B cell (primary cell): ENCODE measurements at regions not wholly inside any gene's neighbourhood (a gene's known extent, or its start where the extent isn't known, plus 50 kb on each side); places are given as distances from the start of the nearest gene placed in this dataset.

Experiments
- ATAC-seq: fragments of 200-7000 bp; cut with Tn5 transposase; one replicate; pipeline ENCODE4 v1.10.0; 2021; ENCODE audit warnings: low read depth, mild to moderate bottlenecking, moderate number of reproducible peaks, moderate library complexity
- CTCF ChIA-PET: fragments of 350-600 bp; sonication (Branson Sonifier 250); formaldehyde crosslinking; loops from one replicate; lab custom pipeline; 2021; ENCODE audit warnings: antibody characterized with exemption, inconsistent platforms; lab: Charles Lee
- POLR2A ChIA-PET: fragments of 350-600 bp; sonication (Branson Sonifier 250); formaldehyde crosslinking; loops from one replicate; lab custom pipeline; 2021; ENCODE audit warnings: antibody characterized with exemption; lab: Charles Lee
- DNase-seq: peaks from one replicate; pipeline ENCODE4 v3.0.0; 2013
- H2AFZ ChIP-seq: 2 replicates; pipeline ENCODE4 v1.6.1; 2012; ENCODE audit warnings: mild to moderate bottlenecking, low read depth, low read length; ENCODE audit not compliant: insufficient read depth, poor library complexity, severe bottlenecking
- H3K27ac ChIP-seq, 2 donors: 1 replicate in 1 of 2; 2 replicates in 1 of 2; pipeline ENCODE4 v1.5.1; 2012 to 2013; ENCODE audit warnings: low read length in 2 of 2, mild to moderate bottlenecking in 2 of 2, moderate library complexity in 1 of 2
- H3K27me3 ChIP-seq, 4 experiments: fragments of 200-600 bp in 1 of 4; sonication (generic) in 1 of 4; replicated peaks in 1 of 4; 1 replicate in 2 of 4; 2 replicates in 2 of 4; pipeline versions ENCODE4 v1.6.1 to v1.7.0; 2013 to 2016; ENCODE audit warnings: low read length in 3 of 4, mild to moderate bottlenecking in 2 of 4, mixed read lengths in 1 of 4, moderate library complexity in 1 of 4; ENCODE audit not compliant: insufficient read depth in 4 of 4, control insufficient read depth in 3 of 4; ENCODE audit errors: control extremely low read depth in 1 of 4
- H3K36me3 ChIP-seq, 2 experiments: replicated peaks in 1 of 2; 1 replicate in 1 of 2; 2 replicates in 1 of 2; pipeline versions ENCODE4 v1.6.1 to v1.7.1; 2013; ENCODE audit warnings: low read length in 1 of 2; ENCODE audit not compliant: insufficient read depth in 2 of 2, control insufficient read depth in 1 of 2; ENCODE audit errors: control extremely low read depth in 1 of 2, extremely low read depth in 1 of 2
- H3K4me1 ChIP-seq, 2 donors: fragments of 200-600 bp in 1 of 2; sonication (generic) in 1 of 2; 1 replicate in 1 of 2; 2 replicates in 1 of 2; pipeline versions ENCODE4 v1.5.1 to v1.6.1; 2013 to 2017; ENCODE audit warnings: low read length in 2 of 2; ENCODE audit not compliant: control insufficient read depth in 2 of 2, insufficient read depth in 2 of 2
- H3K4me2 ChIP-seq: replicated peaks from 2 replicates; pipeline ENCODE3; 2012; ENCODE audit warnings: mild to moderate bottlenecking, low read depth, low read length; ENCODE audit not compliant: poor library complexity, severe bottlenecking
- H3K4me3 ChIP-seq, 5 experiments: fragments of 200-600 bp in 1 of 5; sonication (generic) in 1 of 5; 1 replicate in 3 of 5; 2 replicates in 2 of 5; pipeline versions ENCODE4 v1.5.1 to v1.7.0; 2011 to 2016; ENCODE audit warnings: low read length in 4 of 5, mild to moderate bottlenecking in 4 of 5, low read depth in 2 of 5, control low read depth in 1 of 5, moderate library complexity in 1 of 5; ENCODE audit not compliant: insufficient read depth in 1 of 5; ENCODE audit errors: control extremely low read depth in 1 of 5, extremely low read depth in 1 of 5
- H3K79me2 ChIP-seq: fragments of 200-600 bp; sonication (generic); one replicate; pipeline ENCODE4 v1.6.0; 2016; ENCODE audit warnings: low read length; ENCODE audit not compliant: control insufficient read depth, insufficient read depth
- H3K9ac ChIP-seq: fragments of 200-600 bp; sonication (generic); 2 replicates; pipeline ENCODE4 v1.6.1; 2017; ENCODE audit warnings: mild to moderate bottlenecking, low read length, moderate library complexity
- H3K9me3 ChIP-seq, 3 donors: one replicate each; pipeline versions ENCODE4 v1.6.1 to v1.7.1; 2013; ENCODE audit warnings: low read length in 2 of 3; ENCODE audit not compliant: control insufficient read depth in 2 of 3, insufficient read depth in 1 of 3; ENCODE audit errors: control extremely low read depth in 1 of 3
- H4K20me1 ChIP-seq: 2 replicates; pipeline ENCODE4 v1.6.0; 2012; ENCODE audit warnings: mild to moderate bottlenecking, low read length; ENCODE audit not compliant: insufficient read depth, control insufficient read depth, poor library complexity, severe bottlenecking
- H3K27ac Mint-ChIP-seq: one replicate; pipeline ENCODE4 v1.8.0; 2021; ENCODE audit warnings: mixed read lengths
- H3K27me3 Mint-ChIP-seq: one replicate; pipeline ENCODE4 v1.8.0; 2021; ENCODE audit warnings: mixed read lengths
- H3K4me1 Mint-ChIP-seq: one replicate; pipeline ENCODE4 v1.8.0; 2021; ENCODE audit warnings: mixed read lengths
- H3K4me3 Mint-ChIP-seq: one replicate; pipeline ENCODE4 v1.8.0; 2021; ENCODE audit warnings: mixed read lengths
- H3K9me3 Mint-ChIP-seq: one replicate; pipeline ENCODE4 v1.8.0; 2022; ENCODE audit warnings: mixed read lengths; ENCODE audit not compliant: insufficient read depth
- EZH2 ChIP-seq: IDR thresholded peaks from 2 replicates; pipeline ENCODE4 v1.6.1; 2012; ENCODE audit warnings: borderline replicate concordance, low read depth, mild to moderate bottlenecking, moderate library complexity, low read length; ENCODE audit not compliant: insufficient read depth, poor library complexity, severe bottlenecking
- WGBS: methylation state at CpG from one replicate; pipeline ENCODE4 v1.1.5; 2013; ENCODE audit warnings: missing lambda C conversion rate; ENCODE audit not compliant: insufficient coverage; 5-methylcytosine and 5-hydroxymethylcytosine counted together
- intact Hi-C: fragments of 100-400 bp; cut with micrococcal nuclease; formaldehyde crosslinking; loops from one replicate; pipeline ENCODE4 v1.10.0; 2022
- TF ChIP-seq, protein P1 (sequence below): fragments of 200-600 bp; IDR thresholded peaks from one replicate; pipeline ENCODE4 v1.8.0; 2022; ENCODE audit warnings: antibody characterized with exemption, mild to moderate bottlenecking

DNA sequence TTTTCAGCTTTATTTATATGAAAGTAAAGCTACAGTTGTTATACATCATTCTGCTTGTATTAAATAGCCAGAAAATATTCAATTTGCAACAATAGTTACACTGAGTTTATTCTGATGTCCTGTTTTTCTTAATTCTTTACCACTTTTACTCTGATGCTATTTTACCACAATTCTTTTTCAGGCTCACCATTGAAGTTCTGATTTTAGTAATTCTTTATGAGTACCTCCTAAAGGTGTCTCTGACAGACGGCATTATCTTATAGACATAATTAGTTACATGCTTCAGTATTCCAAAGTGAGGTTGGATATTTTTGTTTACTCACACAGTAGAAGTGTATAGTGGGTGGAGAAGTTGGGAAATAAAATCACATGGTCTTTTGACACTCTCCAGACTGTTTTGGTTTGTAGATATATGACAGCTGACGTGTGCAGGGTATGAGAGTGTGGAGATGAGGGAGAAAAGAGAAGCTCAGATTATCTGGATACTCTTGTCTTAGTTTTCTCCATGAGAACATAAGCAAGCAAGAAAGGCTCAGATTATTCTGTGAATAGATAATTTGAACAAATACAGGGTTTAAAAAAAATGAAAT is 97.4 kb downstream of the FBXO4 start:
- POLR2A ChIA-PET = no interaction called here
- Histone ChIP-seq H3K36me3 (no peaks in the 10 kb centered on the region), H4K20me1 (no peaks in the 10 kb centered on the region), H3K4me3 (no peak overlapping the region), H3K4me1 (no peaks in the 10 kb centered on the region), H3K27me3 (no peaks in the 10 kb centered on the region), H3K79me2 (no peaks in the 10 kb centered on the region), H3K27ac (no peak overlapping the region), H3K4me2 (no peak overlapping the region), H3K9ac (no peak overlapping the region), H2AFZ (no peak overlapping the region), H3K9me3 (no peaks in the 10 kb centered on the region)
- DNase-seq (no peak), ATAC-seq (no peak)
- no CpG with 5 or more reads among the region's 2 CpGs for WGBS
- peaks cover 16% of the 10 kb centered on the region for H3K27me3 Mint-ChIP-seq
- intact Hi-C loops = no loop called here
- CTCF ChIA-PET = interaction anchor here (1.8 kb wide), 1 partner anchor 35 kb away, joined by 3 read pairs; no protein-coding TSS in a partner anchor
- H3K4me1 Mint-ChIP-seq = no peaks in the 10 kb centered on the region
- TF ChIP-seq, protein P1, sequence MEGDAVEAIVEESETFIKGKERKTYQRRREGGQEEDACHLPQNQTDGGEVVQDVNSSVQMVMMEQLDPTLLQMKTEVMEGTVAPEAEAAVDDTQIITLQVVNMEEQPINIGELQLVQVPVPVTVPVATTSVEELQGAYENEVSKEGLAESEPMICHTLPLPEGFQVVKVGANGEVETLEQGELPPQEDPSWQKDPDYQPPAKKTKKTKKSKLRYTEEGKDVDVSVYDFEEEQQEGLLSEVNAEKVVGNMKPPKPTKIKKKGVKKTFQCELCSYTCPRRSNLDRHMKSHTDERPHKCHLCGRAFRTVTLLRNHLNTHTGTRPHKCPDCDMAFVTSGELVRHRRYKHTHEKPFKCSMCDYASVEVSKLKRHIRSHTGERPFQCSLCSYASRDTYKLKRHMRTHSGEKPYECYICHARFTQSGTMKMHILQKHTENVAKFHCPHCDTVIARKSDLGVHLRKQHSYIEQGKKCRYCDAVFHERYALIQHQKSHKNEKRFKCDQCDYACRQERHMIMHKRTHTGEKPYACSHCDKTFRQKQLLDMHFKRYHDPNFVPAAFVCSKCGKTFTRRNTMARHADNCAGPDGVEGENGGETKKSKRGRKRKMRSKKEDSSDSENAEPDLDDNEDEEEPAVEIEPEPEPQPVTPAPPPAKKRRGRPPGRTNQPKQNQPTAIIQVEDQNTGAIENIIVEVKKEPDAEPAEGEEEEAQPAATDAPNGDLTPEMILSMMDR = no peak
- TF ChIP-seq EZH2 = no peak
- peaks cover 7% of the 10 kb centered on the region for H3K9me3 Mint-ChIP-seq
- no peak overlapping the region for H3K27ac Mint-ChIP-seq
- no peak overlapping the region for H3K4me3 Mint-ChIP-seq

DNA sequence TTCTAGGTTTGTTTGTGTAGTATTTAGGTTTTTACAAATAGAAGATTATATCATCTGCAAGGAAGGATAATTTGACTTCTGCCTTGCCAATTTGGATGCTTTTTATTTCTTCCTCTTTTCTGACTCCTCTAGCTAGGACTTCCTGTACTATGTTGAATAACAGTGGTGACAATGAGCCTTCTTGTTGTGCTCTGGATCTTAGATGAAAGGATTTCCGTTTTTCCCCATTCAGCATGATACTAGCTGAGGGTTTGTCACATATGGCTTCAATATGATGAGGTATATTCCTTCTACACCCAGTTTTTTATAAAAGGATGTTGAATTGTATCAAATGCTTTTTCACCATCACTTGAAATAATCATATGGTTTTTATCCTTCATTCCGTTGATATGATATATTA is 101.4 kb downstream of the FBXO4 start:
- H3K27ac ChIP-seq = no peak overlapping the region
- no peak overlapping the region for H3K4me3 ChIP-seq
- no peak overlapping the region for H3K4me2 ChIP-seq
- H3K9me3 Mint-ChIP-seq = peaks cover 7% of the 10 kb centered on the region
- POLR2A ChIA-PET = no interaction called here
- H3K9me3 ChIP-seq = no peaks in the 10 kb centered on the region
- ATAC-seq (no peak), DNase-seq (no peak)
- no peaks in the 10 kb centered on the region for H4K20me1 ChIP-seq
- no CpG with 5 or more reads among the region's 2 CpGs for WGBS
- no peak overlapping the region for H3K4me3 Mint-ChIP-seq
- no peaks in the 10 kb centered on the region for H3K4me1 Mint-ChIP-seq
- no peaks in the 10 kb centered on the region for H3K27me3 ChIP-seq
- H3K79me2 ChIP-seq = no peaks in the 10 kb centered on the region
- no peak overlapping the region for H2AFZ ChIP-seq
- H3K9ac ChIP-seq = no peak overlapping the region
- CTCF ChIA-PET = no interaction called here
- TF ChIP-seq, protein P1 = no peak
- TF ChIP-seq EZH2 = no peak
- no peaks in the 10 kb centered on the region for H3K36me3 ChIP-seq
- H3K4me1 ChIP-seq = no peaks in the 10 kb centered on the region
- intact Hi-C loops = no loop called here
- H3K27ac Mint-ChIP-seq = no peak overlapping the region
- H3K27me3 Mint-ChIP-seq = peaks cover 19% of the 10 kb centered on the region
